ENCODE measurements at regions not wholly inside any gene's neighbourhood (a gene's known extent, or its start where the extent isn't known, plus 50 kb on each side); places are given as distances from the start of the nearest gene placed in this dataset.

DNA sequence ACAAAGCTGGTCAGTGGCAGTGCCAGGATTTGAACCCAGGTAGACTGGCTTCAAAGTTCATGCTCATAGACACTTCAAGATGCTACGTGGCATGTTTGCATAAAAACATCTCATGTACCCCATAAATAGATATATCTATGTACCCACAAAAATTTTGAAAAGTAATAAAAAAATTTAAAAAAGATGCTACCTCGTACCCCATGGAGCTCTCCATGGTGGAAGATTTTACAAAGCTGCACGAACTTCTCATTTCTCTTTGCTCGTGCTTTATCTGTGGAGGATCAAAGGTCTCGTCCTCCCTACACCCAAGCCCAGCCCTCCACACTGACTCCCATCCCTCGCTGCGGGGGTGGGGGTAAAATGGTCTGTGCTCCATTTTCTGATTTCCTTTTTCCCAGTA is 135.5 kb downstream of the HAPSTR1 start:
- H3K4me3 ChIP-seq (ENCODE audit: low read depth, low read length): no peak overlapping the region
- no peak for DNase-seq (ENCODE audit: low read depth, low spot score)
- TF ChIP-seq, protein P1, sequence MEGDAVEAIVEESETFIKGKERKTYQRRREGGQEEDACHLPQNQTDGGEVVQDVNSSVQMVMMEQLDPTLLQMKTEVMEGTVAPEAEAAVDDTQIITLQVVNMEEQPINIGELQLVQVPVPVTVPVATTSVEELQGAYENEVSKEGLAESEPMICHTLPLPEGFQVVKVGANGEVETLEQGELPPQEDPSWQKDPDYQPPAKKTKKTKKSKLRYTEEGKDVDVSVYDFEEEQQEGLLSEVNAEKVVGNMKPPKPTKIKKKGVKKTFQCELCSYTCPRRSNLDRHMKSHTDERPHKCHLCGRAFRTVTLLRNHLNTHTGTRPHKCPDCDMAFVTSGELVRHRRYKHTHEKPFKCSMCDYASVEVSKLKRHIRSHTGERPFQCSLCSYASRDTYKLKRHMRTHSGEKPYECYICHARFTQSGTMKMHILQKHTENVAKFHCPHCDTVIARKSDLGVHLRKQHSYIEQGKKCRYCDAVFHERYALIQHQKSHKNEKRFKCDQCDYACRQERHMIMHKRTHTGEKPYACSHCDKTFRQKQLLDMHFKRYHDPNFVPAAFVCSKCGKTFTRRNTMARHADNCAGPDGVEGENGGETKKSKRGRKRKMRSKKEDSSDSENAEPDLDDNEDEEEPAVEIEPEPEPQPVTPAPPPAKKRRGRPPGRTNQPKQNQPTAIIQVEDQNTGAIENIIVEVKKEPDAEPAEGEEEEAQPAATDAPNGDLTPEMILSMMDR (IDR thresholded peaks at IDR 0.05; ENCODE audit: insufficient read depth, low read length, missing control alignments): no peak
- POLR2A ChIA-PET: no interaction called here
- CTCF ChIA-PET: no interaction called here

GRCh38 chr16:9231039-9231438 is 139.6 kb downstream of the HAPSTR1 start:
- TF ChIP-seq, protein P1 (IDR thresholded peaks at IDR 0.05; ENCODE audit: insufficient read depth, low read length, missing control alignments): no peak
- H3K4me3 ChIP-seq (ENCODE audit: low read depth, low read length): no peak overlapping the region
- ChIA-PET CTCF (no interaction called here), POLR2A (no interaction called here)
- no peak for DNase-seq (ENCODE audit: low read depth, low spot score)

GRCh38 chr16:9232102-9232770 is 140.8 kb downstream of the HAPSTR1 start:
- ChIA-PET CTCF (no interaction called here), POLR2A (no interaction called here)
- TF ChIP-seq, protein P1 (IDR thresholded peaks at IDR 0.05; ENCODE audit: insufficient read depth, low read length, missing control alignments): no peak
- no peak overlapping the region for H3K4me3 ChIP-seq (ENCODE audit: low read depth, low read length)
- DNase-seq (ENCODE audit: low read depth, low spot score): no peak

DNA sequence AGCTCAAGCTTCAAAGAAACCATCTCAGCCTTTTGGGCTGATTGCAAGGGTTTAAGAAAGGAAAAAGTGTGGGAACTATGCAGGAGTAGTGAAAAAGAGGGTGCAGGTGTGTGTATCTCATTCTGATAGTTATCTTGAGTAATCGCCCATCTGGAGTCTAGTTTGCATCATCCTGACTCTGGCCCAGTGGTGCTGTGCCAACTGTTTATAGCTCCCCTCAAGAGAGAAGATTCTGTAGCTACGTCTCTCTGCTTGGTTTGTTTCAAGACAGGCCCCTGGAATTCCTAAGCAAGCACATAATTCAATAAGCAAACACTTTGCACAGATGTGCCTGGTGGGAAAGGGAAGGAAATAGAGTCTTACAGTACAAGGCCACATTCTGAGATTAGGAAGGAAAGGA is 144.4 kb downstream of the HAPSTR1 start:
- ChIA-PET CTCF (no interaction called here), POLR2A (no interaction called here)
- TF ChIP-seq, protein P1 (IDR thresholded peaks at IDR 0.05; ENCODE audit: insufficient read depth, low read length, missing control alignments): no peak
- H3K4me3 ChIP-seq (ENCODE audit: low read depth, low read length): no peak overlapping the region
- DNase-seq (ENCODE audit: low read depth, low spot score): no peak

DNA sequence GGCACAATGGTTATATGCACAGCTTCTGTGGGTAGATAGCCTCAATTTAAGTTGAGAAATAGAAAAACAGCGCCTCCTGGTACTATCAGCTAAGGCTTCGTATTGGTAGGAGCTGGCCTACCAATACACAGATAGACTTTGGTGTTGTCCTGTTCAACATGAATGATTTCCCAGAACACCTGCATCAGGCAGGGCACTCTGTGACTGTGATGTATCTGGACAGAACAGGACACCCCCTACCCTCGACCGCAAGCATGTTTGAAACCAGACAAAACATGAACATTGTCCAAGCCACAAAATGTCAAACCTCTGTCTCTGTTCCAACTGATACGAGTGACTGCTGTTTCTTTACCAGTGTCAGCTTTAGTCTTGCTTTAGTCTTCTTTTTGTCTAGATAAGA is 144.9 kb downstream of the HAPSTR1 start:
- no peak overlapping the region for H3K4me3 ChIP-seq (ENCODE audit: low read depth, low read length)
- TF ChIP-seq, protein P1 (IDR thresholded peaks at IDR 0.05; ENCODE audit: insufficient read depth, low read length, missing control alignments): no peak
- ChIA-PET POLR2A (no interaction called here), CTCF (no interaction called here)
- DNase-seq (ENCODE audit: low read depth, low spot score): no peak

DNA sequence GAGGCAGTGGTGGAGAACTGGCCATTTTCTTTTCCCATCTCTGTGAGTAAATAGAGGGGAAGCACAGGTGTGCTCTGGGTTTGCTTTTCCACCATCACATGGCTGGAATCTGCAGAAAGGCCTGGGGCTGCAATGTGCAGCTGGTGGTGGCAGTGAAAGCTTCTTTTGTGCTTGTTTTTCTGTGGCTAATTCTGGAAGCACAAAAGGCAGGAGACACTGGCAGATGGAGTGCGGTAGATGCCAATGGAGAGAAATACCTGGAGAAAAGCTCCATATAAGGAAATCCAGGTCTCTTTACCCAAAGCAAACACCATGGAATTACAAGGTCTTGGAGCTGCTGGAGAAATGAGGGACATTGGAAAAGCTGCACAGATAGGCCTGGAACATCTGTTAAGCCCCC is 146.9 kb downstream of the HAPSTR1 start:
- H3K4me3 ChIP-seq (ENCODE audit: low read depth, low read length): no peak overlapping the region
- ChIA-PET POLR2A (no interaction called here), CTCF (no interaction called here)
- TF ChIP-seq, protein P1 (IDR thresholded peaks at IDR 0.05; ENCODE audit: insufficient read depth, low read length, missing control alignments): no peak
- no peak for DNase-seq (ENCODE audit: low read depth, low spot score)

All from AG04449 (cell line).